Neural progenitor cell (in vitro differentiated cells): ENCODE measurements at regions not wholly inside any gene's neighbourhood (a gene's known extent, or its start where the extent isn't known, plus 50 kb on each side); places are given as distances from the start of the nearest gene placed in this dataset.

Experiments used
- DNase-seq: peaks from one replicate; pipeline ENCODE4 v3.0.0-alpha.2; 2016; ENCODE audit warnings: low spot score
- H2AFZ ChIP-seq: fragments of 200-600 bp; sonication (generic); replicated peaks from 2 replicates; pipeline ENCODE4 v1.6.1; 2016; ENCODE audit warnings: antibody characterized with exemption
- H3F3A ChIP-seq: fragments of 200-600 bp; sonication (generic); 2 replicates; pipeline ENCODE4 v1.6.1; 2016; ENCODE audit warnings: antibody characterized with exemption, low read depth
- H3K27ac ChIP-seq: fragments of 200-600 bp; sonication (generic); 2 replicates; pipeline ENCODE4 v1.5.1; 2016; ENCODE audit warnings: mild to moderate bottlenecking
- H3K27me3 ChIP-seq: fragments of 200-600 bp; sonication (generic); 2 replicates; pipeline ENCODE4 v1.6.1; 2016; ENCODE audit warnings: mild to moderate bottlenecking, moderate library complexity
- H3K36me3 ChIP-seq: fragments of 200-600 bp; sonication (generic); 2 replicates; pipeline ENCODE4 v1.5.1; 2016
- H3K4me1 ChIP-seq: fragments of 200-600 bp; sonication (generic); 2 replicates; pipeline ENCODE4 v1.6.1; 2016; ENCODE audit warnings: mixed run types
- H3K4me2 ChIP-seq: fragments of 200-600 bp; sonication (generic); 2 replicates; pipeline ENCODE4 v1.6.1; 2016
- H3K4me3 ChIP-seq: fragments of 200-600 bp; sonication (generic); 2 replicates; pipeline ENCODE4 v1.5.1; 2016
- H3K79me2 ChIP-seq: fragments of 200-600 bp; sonication (generic); 2 replicates; pipeline ENCODE4 v1.6.1; 2016; ENCODE audit warnings: low read depth
- H3K9ac ChIP-seq: fragments of 200-600 bp; sonication (generic); 2 replicates; pipeline ENCODE4 v1.6.1; 2016
- H3K9me3 ChIP-seq: fragments of 200-600 bp; sonication (generic); 2 replicates; pipeline ENCODE4 v1.5.1; 2016; ENCODE audit warnings: low read depth
- H4K20me1 ChIP-seq: fragments of 200-600 bp; sonication (generic); 2 replicates; pipeline ENCODE4 v1.6.1; 2016; ENCODE audit warnings: low read depth
- H3K27ac Mint-ChIP-seq: 3 replicates; pipeline ENCODE4 v1.8.0; 2021; ENCODE audit warnings: mixed read lengths
- H3K27me3 Mint-ChIP-seq: 2 replicates; pipeline ENCODE4 v1.8.0; 2022; ENCODE audit warnings: low read depth, mild to moderate bottlenecking, inconsistent platforms, moderate library complexity, mixed read lengths; ENCODE audit not compliant: insufficient read depth
- H3K36me3 Mint-ChIP-seq: 3 replicates; pipeline ENCODE4 v1.8.0; 2021; ENCODE audit warnings: mixed read lengths
- H3K4me1 Mint-ChIP-seq: 3 replicates; pipeline ENCODE4 v1.8.0; 2021; ENCODE audit warnings: mixed read lengths
- H3K4me3 Mint-ChIP-seq: 3 replicates; pipeline ENCODE4 v1.8.0; 2021; ENCODE audit warnings: mild to moderate bottlenecking, moderate library complexity, mixed read lengths
- H3K9me3 Mint-ChIP-seq: 3 replicates; pipeline ENCODE4 v1.8.0; 2020; ENCODE audit warnings: mixed read lengths
- EZH2 ChIP-seq: fragments of 200-600 bp; sonication (generic); IDR thresholded peaks from 2 replicates; pipeline ENCODE4 v1.6.1; 2017; ENCODE audit warnings: antibody characterized with exemption, mild to moderate bottlenecking, moderate library complexity
- EZH2phosphoT487 ChIP-seq: fragments of 200-600 bp; sonication (generic); IDR thresholded peaks from 2 replicates; pipeline ENCODE4 v1.6.1; 2017; ENCODE audit warnings: antibody characterized with exemption
- TF ChIP-seq, protein P1 (sequence below): fragments of 200-600 bp; sonication (generic); IDR thresholded peaks from 2 replicates; pipeline ENCODE4 v1.5.1; 2017; ENCODE audit warnings: antibody characterized with exemption, mild to moderate bottlenecking

DNA sequence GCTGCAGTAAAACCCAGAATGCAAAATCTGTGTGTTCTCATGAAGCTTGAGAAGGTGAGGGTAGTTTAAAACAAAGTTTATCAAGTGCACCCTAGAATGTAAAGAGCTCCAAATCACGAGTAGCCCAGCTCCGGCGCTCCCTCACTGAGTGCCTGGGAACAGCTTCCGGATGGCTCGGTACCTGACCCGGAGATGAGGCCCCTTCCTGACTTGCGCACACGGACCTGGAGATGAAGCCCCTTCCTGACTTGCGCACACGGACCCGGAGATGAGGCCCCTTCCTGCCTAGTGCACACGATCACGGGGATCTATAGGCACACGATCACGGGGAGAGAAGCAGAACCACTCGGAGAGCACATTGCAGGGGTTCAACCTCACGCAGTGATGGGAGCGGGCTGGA, 322.1 kb upstream of the RNF32 start:
- no peaks in the 10 kb centered on the region for H3K4me1 Mint-ChIP-seq
- H3K27me3 Mint-ChIP-seq: peaks cover 4% of the 10 kb centered on the region
- H3K27ac ChIP-seq: no peak overlapping the region
- no peak for DNase-seq
- H2AFZ ChIP-seq: no peak overlapping the region
- no peak for TF ChIP-seq EZH2
- no peak for TF ChIP-seq EZH2phosphoT487
- TF ChIP-seq, protein P1, sequence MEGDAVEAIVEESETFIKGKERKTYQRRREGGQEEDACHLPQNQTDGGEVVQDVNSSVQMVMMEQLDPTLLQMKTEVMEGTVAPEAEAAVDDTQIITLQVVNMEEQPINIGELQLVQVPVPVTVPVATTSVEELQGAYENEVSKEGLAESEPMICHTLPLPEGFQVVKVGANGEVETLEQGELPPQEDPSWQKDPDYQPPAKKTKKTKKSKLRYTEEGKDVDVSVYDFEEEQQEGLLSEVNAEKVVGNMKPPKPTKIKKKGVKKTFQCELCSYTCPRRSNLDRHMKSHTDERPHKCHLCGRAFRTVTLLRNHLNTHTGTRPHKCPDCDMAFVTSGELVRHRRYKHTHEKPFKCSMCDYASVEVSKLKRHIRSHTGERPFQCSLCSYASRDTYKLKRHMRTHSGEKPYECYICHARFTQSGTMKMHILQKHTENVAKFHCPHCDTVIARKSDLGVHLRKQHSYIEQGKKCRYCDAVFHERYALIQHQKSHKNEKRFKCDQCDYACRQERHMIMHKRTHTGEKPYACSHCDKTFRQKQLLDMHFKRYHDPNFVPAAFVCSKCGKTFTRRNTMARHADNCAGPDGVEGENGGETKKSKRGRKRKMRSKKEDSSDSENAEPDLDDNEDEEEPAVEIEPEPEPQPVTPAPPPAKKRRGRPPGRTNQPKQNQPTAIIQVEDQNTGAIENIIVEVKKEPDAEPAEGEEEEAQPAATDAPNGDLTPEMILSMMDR: no peak
- H3F3A ChIP-seq: no peaks in the 10 kb centered on the region
- no peaks in the 10 kb centered on the region for H3K36me3 Mint-ChIP-seq
- no peaks in the 10 kb centered on the region for H3K79me2 ChIP-seq
- peaks cover 6% of the 10 kb centered on the region for H3K9me3 Mint-ChIP-seq
- no peaks in the 10 kb centered on the region for H3K4me1 ChIP-seq
- no peaks in the 10 kb centered on the region for H3K36me3 ChIP-seq
- no peak overlapping the region for H3K27ac Mint-ChIP-seq
- no peak overlapping the region for H3K4me3 Mint-ChIP-seq
- no peaks in the 10 kb centered on the region for H3K27me3 ChIP-seq
- no peak overlapping the region for H3K9ac ChIP-seq
- H3K4me2 ChIP-seq: no peak overlapping the region
- H3K4me3 ChIP-seq: no peak overlapping the region
- H4K20me1 ChIP-seq: no peaks in the 10 kb centered on the region
- peaks cover 7% of the 10 kb centered on the region for H3K9me3 ChIP-seq

DNA sequence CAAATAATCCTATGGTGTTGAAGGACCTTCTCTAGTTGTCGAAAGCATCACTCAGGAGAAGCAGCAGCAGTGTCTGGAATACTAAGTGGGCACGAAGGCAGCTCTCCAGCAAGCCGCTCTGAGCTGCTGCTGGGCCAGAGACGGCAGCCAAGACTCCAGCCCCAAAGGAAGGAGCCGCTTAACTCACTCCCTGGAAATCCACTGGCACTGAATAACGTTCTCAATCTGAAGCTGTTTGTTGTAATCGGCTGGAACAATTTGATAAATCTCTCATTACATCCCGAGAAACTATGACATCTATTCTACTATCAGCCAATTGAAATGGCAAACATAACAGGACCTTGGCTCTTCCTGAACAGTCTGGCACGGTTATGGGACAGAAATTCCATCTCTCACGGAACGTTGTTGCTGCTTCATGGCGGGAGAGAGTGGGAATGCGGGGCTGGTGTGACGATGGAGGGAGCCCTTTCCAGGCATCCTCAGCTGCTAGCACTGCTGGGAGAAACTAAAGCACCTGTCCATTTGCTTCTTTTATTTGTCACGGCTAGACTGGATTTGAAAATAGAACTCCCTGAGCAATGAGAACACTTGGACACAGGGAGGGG, 331.5 kb upstream of the RNF32 start:
- Histone ChIP-seq H3K9ac (no peak overlapping the region), H3K4me3 (no peak overlapping the region), H3K79me2 (no peaks in the 10 kb centered on the region), H3K27me3 (no peaks in the 10 kb centered on the region), H2AFZ (no peak overlapping the region), H3K27ac (no peak overlapping the region), H3K4me2 (no peak overlapping the region), H3F3A (no peaks in the 10 kb centered on the region), H3K36me3 (no peaks in the 10 kb centered on the region), H3K4me1 (no peaks in the 10 kb centered on the region), H4K20me1 (no peaks in the 10 kb centered on the region), H3K9me3 (no peaks in the 10 kb centered on the region)
- no peaks in the 10 kb centered on the region for H3K27me3 Mint-ChIP-seq
- no peak overlapping the region for H3K27ac Mint-ChIP-seq
- H3K36me3 Mint-ChIP-seq: no peaks in the 10 kb centered on the region
- DNase-seq: no peak
- H3K4me3 Mint-ChIP-seq: no peak overlapping the region
- TF ChIP-seq EZH2 (no peak), EZH2phosphoT487 (no peak)
- TF ChIP-seq, protein P1: no peak
- no peaks in the 10 kb centered on the region for H3K4me1 Mint-ChIP-seq
- H3K9me3 Mint-ChIP-seq: no peaks in the 10 kb centered on the region

DNA sequence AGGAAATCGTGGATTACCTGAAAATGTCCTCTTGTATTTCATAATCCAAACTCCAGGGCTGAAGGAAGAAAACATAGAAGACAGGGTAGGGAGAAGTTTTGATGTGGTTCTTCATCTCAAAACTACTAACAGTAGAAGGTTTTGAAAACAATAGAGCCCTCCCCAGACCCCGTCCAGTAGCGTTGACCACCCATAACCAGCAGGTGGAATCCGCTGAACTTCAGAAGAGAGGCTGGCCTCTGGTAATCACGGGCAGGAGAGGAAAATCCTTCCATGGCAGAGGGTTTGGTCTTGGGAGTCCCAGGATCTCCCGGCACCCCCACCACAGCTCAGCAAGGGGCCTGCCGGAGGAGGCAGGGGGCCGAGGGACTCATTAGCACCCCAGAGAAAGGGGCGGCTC, 333.4 kb upstream of the RNF32 start:
- Histone ChIP-seq H4K20me1 (no peaks in the 10 kb centered on the region), H3K9ac (no peak overlapping the region), H3K4me1 (no peaks in the 10 kb centered on the region), H3K27ac (no peak overlapping the region), H2AFZ (no peak overlapping the region), H3K4me2 (no peak overlapping the region), H3K79me2 (no peaks in the 10 kb centered on the region), H3K9me3 (no peaks in the 10 kb centered on the region), H3K36me3 (no peaks in the 10 kb centered on the region), H3K4me3 (no peak overlapping the region), H3K27me3 (no peaks in the 10 kb centered on the region), H3F3A (no peaks in the 10 kb centered on the region)
- Mint-ChIP-seq H3K36me3 (no peaks in the 10 kb centered on the region), H3K4me3 (no peak overlapping the region), H3K4me1 (no peaks in the 10 kb centered on the region), H3K9me3 (no peaks in the 10 kb centered on the region), H3K27me3 (no peaks in the 10 kb centered on the region), H3K27ac (no peak overlapping the region)
- no peak for TF ChIP-seq EZH2phosphoT487
- no peak for TF ChIP-seq EZH2
- TF ChIP-seq, protein P1: no peak
- no peak for DNase-seq
